Esophagus squamous epithelium (tissue), 5 donors: ENCODE measurements at regions not wholly inside any gene's neighbourhood (a gene's known extent, or its start where the extent isn't known, plus 50 kb on each side); places are given as distances from the start of the nearest gene placed in this dataset.

Experiments
- DNase-seq: peaks from one replicate; lab custom pipeline; 2025; lab: John Stamatoyannopoulos, UW
- H3K27ac ChIP-seq, 4 donors: fragments of 200-600 bp; sonication (generic); one replicate each; pipeline ENCODE4 v1.5.1; 2016 to 2019; ENCODE audit warnings: mild to moderate bottlenecking in 1 of 4
- H3K27me3 ChIP-seq, 4 donors: fragments of 200-600 bp; sonication (generic); 1 replicate in 3 of 4; 2 replicates in 1 of 4; pipeline versions ENCODE4 v1.5.1 to v1.6.0; 2017 to 2021; ENCODE audit warnings: antibody characterized with exemption in 1 of 4
- H3K36me3 ChIP-seq, 3 donors: fragments of 200-600 bp; sonication (generic); one replicate each; pipeline ENCODE4 v1.5.1; 2016 to 2019
- H3K4me1 ChIP-seq, 3 donors: fragments of 200-600 bp; sonication (generic); one replicate each; pipeline ENCODE4 v1.5.1; 2017 to 2019
- H3K4me3 ChIP-seq, 4 donors: fragments of 200-600 bp; sonication (generic); 1 replicate in 3 of 4; 2 replicates in 1 of 4; pipeline ENCODE4 v1.5.1; 2016 to 2019; ENCODE audit warnings: mild to moderate bottlenecking in 2 of 4, moderate library complexity in 1 of 4
- H3K9me3 ChIP-seq, 3 donors: fragments of 200-600 bp; sonication (generic); one replicate each; pipeline ENCODE4 v1.5.1; 2016 to 2019
- CTCF ChIP-seq, 6 experiments: fragments of 450-650 bp in 4 of 6; fragments of 200-600 bp in 2 of 6; sonication (generic) in 2 of 6; IDR thresholded peaks; one replicate each; pipeline ENCODE4 v1.5.1; 2016 to 2019; ENCODE audit warnings: antibody characterized with exemption in 6 of 6, mild to moderate bottlenecking in 4 of 6, moderate library complexity in 4 of 6
- POLR2A ChIP-seq, 4 donors: fragments of 450-650 bp; IDR thresholded peaks; one replicate each; pipeline ENCODE4 v1.6.1; 2017; ENCODE audit warnings: antibody characterized with exemption in 4 of 4, mild to moderate bottlenecking in 4 of 4, moderate library complexity in 3 of 4
- WGBS, 2 donors: methylation state at CpG; one replicate each; pipeline ENCODE4 v1.1.5; 2018; 5-methylcytosine and 5-hydroxymethylcytosine counted together
- intact Hi-C: fragments of 100-400 bp; cut with DNase I; formaldehyde crosslinking; loops from one replicate; pipeline ENCODE4 v1.15.0; 2022
- donor health status: DM: yes; HTN: yes; CAD: no.

- H3K27ac ChIP-seq, result no peak overlapping the region
- intact Hi-C loops, result no loop called here
- no peaks in the 10 kb centered on the region for H3K9me3 ChIP-seq
- no peaks in the 10 kb centered on the region for H3K27me3 ChIP-seq
- H3K36me3 ChIP-seq, result no peaks in the 10 kb centered on the region
- WGBS, 2 donors, result 68 to 78% methylated on average over 3 of the region's 3 CpGs
- H3K4me3 ChIP-seq, result no peak overlapping the region
- no peaks in the 10 kb centered on the region for H3K4me1 ChIP-seq
- TF ChIP-seq CTCF (IDR thresholded peaks at IDR 0.05), result no peak
- no peak for TF ChIP-seq POLR2A (IDR thresholded peaks at IDR 0.05)
- no peak for DNase-seq
These were observed 62.0 kb downstream of the SKIDA1 start for GRCh38 chr10:21463436-21463835.

- Histone ChIP-seq H3K27me3 (no peaks in the 10 kb centered on the region), H3K36me3 (no peaks in the 10 kb centered on the region), H3K4me1 (no peaks in the 10 kb centered on the region), H3K4me3 (no peak overlapping the region), H3K27ac (no peak overlapping the region), H3K9me3 (no peaks in the 10 kb centered on the region)
- intact Hi-C loops, result no loop called here
- WGBS, 2 donors, result 65 to 72% methylated on average over 5 of the region's 5 CpGs
- DNase-seq, result no peak
- TF ChIP-seq POLR2A (IDR thresholded peaks at IDR 0.05) (no peak), CTCF (IDR thresholded peaks at IDR 0.05) (no peak)
These were observed 67.2 kb downstream of the SKIDA1 start for GRCh38 chr10:21458126-21458871.

DNA sequence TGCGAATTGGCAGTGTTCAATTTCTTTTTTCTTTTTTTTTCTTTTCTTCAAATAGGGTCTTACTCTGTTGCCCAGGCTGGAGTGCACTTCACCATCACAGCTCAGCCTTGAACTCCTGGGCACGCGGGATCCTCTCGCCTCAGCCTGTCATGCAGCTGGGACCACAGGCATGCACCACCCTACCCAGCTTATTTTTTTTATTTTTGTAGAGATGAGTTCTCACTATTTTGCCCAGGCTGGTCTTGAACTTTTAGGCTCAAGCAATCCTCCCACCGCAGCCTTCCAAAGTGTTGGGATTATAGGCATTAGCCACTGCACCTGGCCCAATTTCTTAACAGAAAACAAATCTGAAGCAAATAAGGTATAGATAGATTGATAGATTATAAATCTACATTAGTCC, 69.3 kb downstream of the SKIDA1 start:
- Histone ChIP-seq H3K36me3 (no peaks in the 10 kb centered on the region), H3K4me1 (no peaks in the 10 kb centered on the region), H3K9me3 (no peaks in the 10 kb centered on the region), H3K4me3 (no peak overlapping the region), H3K27ac (no peak overlapping the region), H3K27me3 (no peaks in the 10 kb centered on the region)
- WGBS, 2 donors, result 91 to 95% methylated on average over 5 of the region's 5 CpGs
- intact Hi-C loops, result no loop called here
- TF ChIP-seq CTCF (IDR thresholded peaks at IDR 0.05) (no peak), POLR2A (IDR thresholded peaks at IDR 0.05) (no peak)
- DNase-seq, result no peak

GRCh38 chr10:21452203-21452602, 73.3 kb downstream of the SKIDA1 start:
- Histone ChIP-seq H3K4me1 (no peaks in the 10 kb centered on the region), H3K27me3 (no peaks in the 10 kb centered on the region), H3K9me3 (no peaks in the 10 kb centered on the region), H3K36me3 (no peaks in the 10 kb centered on the region), H3K4me3 (no peak overlapping the region), H3K27ac (no peak overlapping the region)
- DNase-seq, result no peak
- WGBS, 2 donors, result 81 to 92% methylated on average over 3 of the region's 3 CpGs
- intact Hi-C loops, result no loop called here
- TF ChIP-seq CTCF (IDR thresholded peaks at IDR 0.05) (no peak), POLR2A (IDR thresholded peaks at IDR 0.05) (no peak)

DNA sequence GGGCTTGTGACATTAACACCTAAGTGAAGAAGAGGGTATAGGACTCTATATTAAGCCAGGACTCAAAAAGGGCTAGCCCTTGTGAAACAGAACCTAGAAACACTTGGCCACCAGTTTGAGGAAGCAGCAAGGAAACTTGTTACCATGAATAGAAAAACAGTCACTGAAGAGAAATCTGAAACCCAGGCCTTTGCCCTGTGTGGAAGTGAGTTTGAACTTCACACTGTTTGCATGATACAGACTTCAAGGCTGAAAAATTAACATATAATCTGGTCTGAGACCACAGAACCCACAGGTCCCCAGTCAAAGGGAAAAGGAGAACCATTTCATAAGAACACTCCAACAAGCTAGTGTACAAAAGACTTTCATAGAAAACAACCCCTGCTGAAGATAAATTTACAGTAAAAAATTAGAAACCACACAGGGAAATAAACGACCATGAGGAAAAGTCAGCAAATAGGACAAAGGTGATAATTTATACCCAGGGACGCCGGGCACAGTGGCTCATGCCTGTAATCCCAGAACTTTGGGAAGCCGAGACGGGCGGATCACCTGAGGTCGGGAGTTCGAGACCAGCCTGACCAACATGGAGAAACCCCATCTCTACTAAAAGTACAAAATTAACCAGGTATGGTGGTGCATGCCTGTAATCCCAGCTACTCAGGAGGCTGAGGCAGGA, 76.1 kb downstream of the SKIDA1 start:
- no peak for DNase-seq
- Histone ChIP-seq H3K4me1 (no peaks in the 10 kb centered on the region), H3K27me3 (no peaks in the 10 kb centered on the region), H3K9me3 (no peaks in the 10 kb centered on the region), H3K36me3 (no peaks in the 10 kb centered on the region), H3K27ac (no peak overlapping the region), H3K4me3 (no peak overlapping the region)
- TF ChIP-seq CTCF (IDR thresholded peaks at IDR 0.05) (no peak), POLR2A (IDR thresholded peaks at IDR 0.05) (no peak)
- intact Hi-C loops, result no loop called here
- WGBS, 2 donors, result 91 to 93% methylated on average over 8 of the region's 8 CpGs
